MCF 10A (cell line): ENCODE measurements at regions not wholly inside any gene's neighbourhood (a gene's known extent, or its start where the extent isn't known, plus 50 kb on each side); places are given as distances from the start of the nearest gene placed in this dataset.
A peak's percentile ranks its signal among the peaks of the same experiment; 100 is the strongest.

Experiments used
- BruUV-seq: library from RNA; stranded (reverse); fragments of 400-500 nt; replicated peaks from 2 replicates; lab custom pipeline; 2021; lab: Mats Ljungman, UMichigan
- CTCF ChIA-PET: fragments of 300-600 bp; sonication (Branson Sonifier 250); formaldehyde crosslinking; extraction: SDS; loops from one replicate; lab custom pipeline; 2021; ENCODE audit warnings: antibody characterized with exemption, inconsistent platforms; lab: Yijun Ruan, JAX
- POLR2A ChIA-PET: fragments of 300-600, 350-650 bp; sonication (Branson Sonifier 250); formaldehyde crosslinking; extraction: SDS; loops from one replicate; lab custom pipeline; 2020; ENCODE audit warnings: antibody characterized with exemption, inconsistent platforms; lab: Yijun Ruan, JAX
- DNase-seq: peaks from one replicate; pipeline ENCODE4 v3.0.0-alpha.2; 2018; ENCODE audit not compliant: unreplicated experiment
- H3K27ac Mint-ChIP-seq: one replicate; pipeline ENCODE4 v1.8.0; 2022; ENCODE audit warnings: mild to moderate bottlenecking, low read depth, mixed read lengths; ENCODE audit not compliant: unreplicated experiment
- H3K27me3 Mint-ChIP-seq: one replicate; pipeline ENCODE4 v1.8.0; 2022; ENCODE audit warnings: mixed read lengths; ENCODE audit not compliant: insufficient read depth, unreplicated experiment
- H3K36me3 Mint-ChIP-seq: one replicate; pipeline ENCODE4 v1.8.0; 2022; ENCODE audit warnings: mild to moderate bottlenecking, moderate library complexity, mixed read lengths; ENCODE audit not compliant: insufficient read depth, unreplicated experiment
- H3K4me1 Mint-ChIP-seq: one replicate; pipeline ENCODE4 v1.8.0; 2022; ENCODE audit warnings: mixed read lengths; ENCODE audit not compliant: insufficient read depth, unreplicated experiment
- H3K4me3 Mint-ChIP-seq: one replicate; pipeline ENCODE4 v1.8.0; 2022; ENCODE audit warnings: mild to moderate bottlenecking, moderate library complexity, mixed read lengths; ENCODE audit not compliant: unreplicated experiment
- H3K9me3 Mint-ChIP-seq: one replicate; pipeline ENCODE4 v1.8.0; 2022; ENCODE audit warnings: mixed read lengths; ENCODE audit not compliant: unreplicated experiment
- CTCF ChIP-seq: fragments of 200-600 bp; IDR thresholded peaks from one replicate; pipeline ENCODE4 v1.8.0; 2022; ENCODE audit warnings: antibody characterized with exemption, mild to moderate bottlenecking; ENCODE audit not compliant: unreplicated experiment
- intact Hi-C: fragments of 100-400 bp; cut with micrococcal nuclease; formaldehyde crosslinking; loops from 2 replicates; pipeline ENCODE4 v1.14.1; 2022

GRCh38 chr11:91749251-91749650, 475.4 kb upstream of the FAT3 start:
- no peak overlapping the region for H3K4me3 Mint-ChIP-seq
- no TSS peak for BruUV-seq
- no peaks in the 10 kb centered on the region for H3K36me3 Mint-ChIP-seq
- peaks cover 5% of the 10 kb centered on the region for H3K4me1 Mint-ChIP-seq
- ChIA-PET CTCF (interaction anchor here (1.2 kb wide), 1 partner anchor 10 kb away, joined by 4 read pairs; no protein-coding TSS in a partner anchor), POLR2A (interaction anchor here (0.5 kb wide), 1 partner anchor 11 kb away, joined by 3 read pairs; no protein-coding TSS in a partner anchor)
- no peaks in the 10 kb centered on the region for H3K27me3 Mint-ChIP-seq
- intact Hi-C loops = no loop called here
- peak overlapping the region; percentile 1 for H3K27ac Mint-ChIP-seq
- TF ChIP-seq CTCF = no peak
- H3K9me3 Mint-ChIP-seq = no peaks in the 10 kb centered on the region
- DNase-seq = peak; percentile 2

GRCh38 chr11:91742155-91742554, 482.5 kb upstream of the FAT3 start:
- no TSS peak for BruUV-seq
- no peaks in the 10 kb centered on the region for H3K4me1 Mint-ChIP-seq
- H3K27me3 Mint-ChIP-seq = no peaks in the 10 kb centered on the region
- no peaks in the 10 kb centered on the region for H3K9me3 Mint-ChIP-seq
- intact Hi-C loops = no loop called here
- H3K4me3 Mint-ChIP-seq = no peak overlapping the region
- CTCF ChIA-PET = no interaction called here
- no peak for TF ChIP-seq CTCF
- DNase-seq = no peak
- POLR2A ChIA-PET = interaction anchor here (0.6 kb wide), 1 partner anchor 512 kb away, joined by 3 read pairs; no protein-coding TSS in a partner anchor
- no peaks in the 10 kb centered on the region for H3K36me3 Mint-ChIP-seq
- no peak overlapping the region for H3K27ac Mint-ChIP-seq

- no peaks in the 10 kb centered on the region for H3K9me3 Mint-ChIP-seq
- TF ChIP-seq CTCF = no peak
- ChIA-PET CTCF (interaction anchor here (0.6 kb wide), 1 partner anchor 21 kb away, joined by 3 read pairs; no protein-coding TSS in a partner anchor), POLR2A (no interaction called here)
- no peak overlapping the region for H3K4me3 Mint-ChIP-seq
- no peaks in the 10 kb centered on the region for H3K27me3 Mint-ChIP-seq
- BruUV-seq = no TSS peak
- intact Hi-C loops = no loop called here
- H3K4me1 Mint-ChIP-seq = no peaks in the 10 kb centered on the region
- DNase-seq = no peak
- H3K27ac Mint-ChIP-seq = no peak overlapping the region
- no peaks in the 10 kb centered on the region for H3K36me3 Mint-ChIP-seq
These were observed 493.6 kb upstream of the FAT3 start for GRCh38 chr11:91731051-91731450.

GRCh38 chr11:91730620-91731019, 494.0 kb upstream of the FAT3 start:
- no peak for DNase-seq
- no peaks in the 10 kb centered on the region for H3K27me3 Mint-ChIP-seq
- no TSS peak for BruUV-seq
- POLR2A ChIA-PET = no interaction called here
- TF ChIP-seq CTCF = no peak
- H3K27ac Mint-ChIP-seq = no peak overlapping the region
- H3K4me1 Mint-ChIP-seq = no peaks in the 10 kb centered on the region
- CTCF ChIA-PET = interaction anchor here (0.6 kb wide), 1 partner anchor 275 kb away, joined by 3 read pairs; no protein-coding TSS in a partner anchor
- intact Hi-C loops = no loop called here
- H3K36me3 Mint-ChIP-seq = no peaks in the 10 kb centered on the region
- H3K4me3 Mint-ChIP-seq = no peak overlapping the region
- no peaks in the 10 kb centered on the region for H3K9me3 Mint-ChIP-seq
